DMS153 treated with DMSO at 0.1 percent for 48 hours (cell line): ENCODE measurements at regions not wholly inside any gene's neighbourhood (a gene's known extent, or its start where the extent isn't known, plus 50 kb on each side); places are given as distances from the start of the nearest gene placed in this dataset.
"Not testable (repeated sequence)": the region's sequence is repeated elsewhere in the genome, so short reads cannot be mapped to it uniquely, and the experiment has no call there.

ENCODE experiments used
- DNase-seq: peaks from one replicate; lab custom pipeline; 2025; ENCODE audit not compliant: unreplicated experiment; lab: John Stamatoyannopoulos, UW

- DNase-seq = no peak
Observed at GRCh38 chr15:93333796-93334195, 244.8 kb upstream of the RGMA start.

DNA sequence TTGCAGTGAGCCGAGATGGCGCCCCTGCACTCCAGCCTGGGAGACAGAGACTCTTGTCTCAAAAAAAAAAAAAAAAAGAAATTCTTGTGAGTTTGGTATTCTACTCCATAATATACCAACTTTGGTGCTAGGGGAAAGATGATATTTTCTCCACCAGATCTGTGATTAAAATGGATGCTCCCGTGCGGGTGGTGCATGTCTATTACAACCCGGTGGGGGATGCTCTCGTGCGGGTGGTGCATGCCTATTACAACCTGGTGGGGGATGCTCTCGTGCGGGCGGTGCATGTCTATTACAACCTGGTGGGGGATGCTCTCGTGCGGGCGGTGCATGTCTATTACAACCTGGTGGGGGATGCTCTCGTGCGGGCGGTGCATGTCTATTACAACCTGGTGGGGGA, 244.1 kb upstream of the RGMA start:
- DNase-seq = not testable (repeated sequence)

DNA sequence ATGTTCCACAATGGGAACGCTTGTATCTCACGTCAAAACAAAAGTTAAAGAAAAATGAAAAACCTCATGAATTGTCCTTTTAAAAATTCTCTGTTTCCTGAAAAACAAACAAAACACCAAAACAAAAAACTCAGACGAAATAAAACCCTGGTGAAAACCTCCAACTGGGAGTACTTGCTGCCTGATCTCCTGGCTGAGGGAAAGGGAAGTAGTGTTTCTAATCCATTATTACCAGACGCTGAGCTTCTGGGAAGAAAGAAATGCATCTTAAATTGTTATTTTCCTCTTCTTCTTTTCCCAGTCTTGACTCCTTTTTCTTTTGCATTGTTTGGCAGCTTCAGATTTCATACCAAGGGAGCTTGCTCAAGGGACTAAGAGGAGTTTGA, 243.2 kb upstream of the RGMA start:
- no peak for DNase-seq

DNA sequence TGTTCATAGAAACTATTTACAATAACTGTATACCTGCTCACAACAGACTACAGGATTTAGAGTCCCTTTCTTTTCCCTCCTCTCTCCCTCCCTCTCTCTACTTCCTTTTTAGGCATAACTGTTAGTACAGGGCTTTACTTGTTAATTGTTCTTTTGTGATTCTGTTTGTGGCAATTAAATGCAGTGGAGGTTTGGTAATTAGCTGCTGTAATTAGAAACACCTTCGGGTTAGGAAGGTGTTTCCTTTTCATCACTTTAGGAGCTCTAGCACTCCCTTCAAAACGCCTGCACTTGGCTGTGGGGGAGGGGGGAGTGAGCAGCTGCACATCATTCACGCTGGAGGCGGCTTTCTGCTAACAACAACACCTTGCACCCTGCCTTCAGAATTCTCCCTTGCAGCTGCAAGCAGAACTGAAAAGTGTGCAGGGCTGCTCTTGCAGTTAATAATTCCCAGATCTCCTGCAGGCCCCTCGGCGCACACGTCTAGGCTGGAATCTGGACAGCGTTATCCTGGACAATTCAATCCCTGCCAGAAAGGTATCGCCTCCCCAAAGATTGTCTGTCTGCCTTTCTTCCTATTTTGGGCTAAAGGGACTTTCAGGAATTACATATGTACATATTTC, 242.6 kb upstream of the RGMA start:
- DNase-seq = no peak

DNA sequence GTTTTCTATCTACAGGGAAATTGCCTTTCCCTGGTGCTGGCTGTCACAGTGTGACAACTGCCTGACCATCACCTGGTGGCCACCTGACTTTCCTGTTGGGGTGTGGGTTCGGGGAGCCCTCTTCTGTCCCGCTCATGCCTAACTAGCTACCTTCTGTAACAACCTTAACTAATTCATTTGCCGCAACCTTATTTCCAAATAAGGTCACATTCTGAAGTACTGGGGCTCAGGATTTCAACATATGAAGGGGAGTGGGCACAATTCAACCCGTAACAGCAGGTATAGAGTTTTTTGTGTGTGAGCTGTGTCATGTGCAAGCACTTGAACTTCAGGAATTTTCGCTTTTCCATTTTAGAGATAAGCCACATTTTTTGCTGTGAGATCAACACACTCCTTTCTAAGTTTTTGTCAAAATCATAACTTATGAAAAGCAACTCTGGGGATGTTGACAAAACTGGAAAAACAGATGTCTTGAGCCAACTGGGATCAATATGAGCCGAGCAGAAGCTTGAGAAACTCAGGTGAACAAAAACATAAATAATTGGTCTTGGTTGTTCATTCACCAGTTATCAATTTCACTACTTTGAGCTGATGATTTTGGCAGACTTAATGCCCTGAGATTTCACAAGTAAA, 242.0 kb upstream of the RGMA start:
- DNase-seq = no peak

- no peak for DNase-seq
Observed at GRCh38 chr15:93327364-93327763, 238.4 kb upstream of the RGMA start.

DNA sequence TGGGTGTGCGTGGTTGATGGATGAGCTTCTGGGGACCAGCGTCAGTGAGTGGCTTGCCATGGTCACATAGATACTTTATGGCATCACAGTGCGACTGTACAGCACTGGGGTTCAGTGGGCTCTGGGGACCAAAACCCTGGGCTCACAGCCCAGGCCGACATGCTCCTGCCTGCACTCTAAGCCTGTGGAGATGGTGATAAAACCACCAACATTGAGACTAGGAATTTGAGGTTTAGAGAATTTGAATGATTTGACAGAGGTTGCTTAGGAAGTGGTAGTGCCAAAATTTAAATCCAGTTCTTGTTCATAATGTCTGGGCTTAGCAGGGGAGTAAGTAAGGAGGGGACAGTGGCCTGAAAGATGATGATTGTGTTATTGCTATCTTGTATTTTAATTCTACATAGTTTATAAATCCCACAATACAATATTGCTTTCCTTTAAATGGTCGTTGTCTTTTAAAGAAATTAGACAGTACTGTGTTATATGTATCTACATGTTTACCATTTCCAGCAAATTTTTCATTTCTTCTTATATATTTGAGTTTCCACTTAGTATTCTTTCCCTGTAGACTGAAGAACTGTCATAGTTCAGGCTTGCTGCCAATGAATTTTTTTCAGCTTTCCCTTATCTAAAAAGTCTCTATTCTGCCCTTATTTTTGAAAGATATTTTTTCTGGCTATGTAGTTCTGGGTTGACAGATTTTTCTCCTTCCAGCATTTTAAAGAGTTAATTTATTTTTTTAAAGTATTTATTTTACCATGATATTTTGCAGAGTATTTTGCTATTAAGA, 235.4 kb upstream of the RGMA start:
- no peak for DNase-seq

DNA sequence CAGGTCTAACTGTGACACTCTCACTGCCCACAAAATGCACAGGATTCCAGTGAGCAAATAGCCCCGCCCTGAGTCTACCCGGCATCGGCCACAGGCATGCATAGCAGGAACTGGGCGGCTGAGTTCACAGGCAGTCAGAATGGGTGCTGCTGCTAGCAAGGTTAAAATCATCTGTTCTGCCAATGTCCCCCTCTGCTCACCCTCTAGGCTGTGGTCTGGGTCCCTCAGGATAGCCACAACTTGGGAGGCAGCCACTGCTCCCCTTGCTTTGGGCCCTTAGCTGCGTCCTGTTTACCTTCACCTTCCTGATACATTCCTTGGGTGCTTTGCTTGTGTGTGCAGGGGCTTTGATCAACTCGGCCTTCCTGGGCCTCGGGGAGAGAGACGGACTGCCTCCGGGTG, 232.9 kb upstream of the RGMA start:
- no peak for DNase-seq

- no peak for DNase-seq
Observed at GRCh38 chr15:93319121-93319814, 230.3 kb upstream of the RGMA start.

- DNase-seq = no peak
Observed at GRCh38 chr15:93317772-93318171, 228.8 kb upstream of the RGMA start.

DNA sequence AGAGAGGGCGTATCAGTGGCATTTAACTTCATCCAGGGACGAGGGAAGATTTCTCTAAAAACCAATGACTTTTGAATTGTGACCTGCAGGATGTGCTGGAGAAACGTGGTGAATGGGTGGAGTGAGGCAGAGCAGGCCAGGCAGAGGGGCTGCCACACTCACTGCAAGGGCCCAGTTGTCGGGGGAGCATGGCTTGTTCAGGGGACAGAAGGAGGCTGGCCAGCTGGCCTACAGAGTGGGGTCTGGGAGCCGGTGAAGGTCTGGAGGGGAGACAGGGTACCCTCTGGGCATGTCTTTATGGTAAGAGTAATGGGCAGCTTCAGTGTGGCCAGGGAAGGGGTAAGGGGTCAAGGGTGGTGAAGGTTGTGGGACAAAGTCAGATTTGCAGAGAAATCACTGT, 225.2 kb upstream of the RGMA start:
- no peak for DNase-seq

- no peak for DNase-seq
Observed at GRCh38 chr15:93312891-93313486, 224.0 kb upstream of the RGMA start.

- no peak for DNase-seq
Observed at GRCh38 chr15:93311620-93312019, 222.6 kb upstream of the RGMA start.

GRCh38 chr15:93308026-93308690, 219.1 kb upstream of the RGMA start:
- DNase-seq = no peak

DNA sequence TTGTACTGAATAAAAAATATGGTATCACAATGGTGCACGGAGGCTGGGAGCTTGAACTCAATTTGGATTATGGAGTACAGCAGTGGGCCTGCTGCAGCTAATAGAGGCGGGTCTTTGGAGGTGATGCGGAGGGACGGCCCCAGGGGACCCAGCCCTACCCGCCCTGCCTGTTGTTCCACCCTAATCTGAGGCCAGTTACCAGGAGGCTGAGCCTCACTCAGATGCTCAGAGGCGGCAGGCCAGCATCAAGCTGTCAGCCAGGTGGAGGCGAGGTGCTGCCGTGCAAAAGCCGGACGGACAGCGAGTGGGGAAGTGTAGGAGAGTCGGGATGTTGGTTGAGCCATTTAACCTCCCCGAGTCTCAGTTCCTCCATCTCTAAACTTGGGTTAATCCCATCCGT, 218.5 kb upstream of the RGMA start:
- DNase-seq = no peak

DNA sequence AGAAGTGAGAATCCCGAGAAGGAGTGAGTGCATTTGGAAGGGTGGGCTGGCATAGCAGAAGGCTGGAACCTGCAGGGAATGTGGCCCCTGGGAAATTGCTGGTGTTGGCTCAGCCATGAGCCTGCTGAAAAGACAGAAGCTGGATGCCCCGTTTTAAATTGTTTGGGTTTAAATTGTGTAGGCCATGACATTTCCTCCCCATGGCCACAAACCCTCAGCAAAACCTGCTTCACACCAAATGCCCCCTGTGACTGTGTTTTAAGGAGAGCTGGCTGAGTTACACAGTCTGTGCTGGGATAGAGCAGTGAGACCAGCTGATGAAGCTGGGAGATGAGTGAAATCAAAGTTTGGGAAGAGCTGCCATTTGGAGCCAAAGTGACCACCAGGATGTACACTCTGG, 216.3 kb upstream of the RGMA start:
- no peak for DNase-seq

DNA sequence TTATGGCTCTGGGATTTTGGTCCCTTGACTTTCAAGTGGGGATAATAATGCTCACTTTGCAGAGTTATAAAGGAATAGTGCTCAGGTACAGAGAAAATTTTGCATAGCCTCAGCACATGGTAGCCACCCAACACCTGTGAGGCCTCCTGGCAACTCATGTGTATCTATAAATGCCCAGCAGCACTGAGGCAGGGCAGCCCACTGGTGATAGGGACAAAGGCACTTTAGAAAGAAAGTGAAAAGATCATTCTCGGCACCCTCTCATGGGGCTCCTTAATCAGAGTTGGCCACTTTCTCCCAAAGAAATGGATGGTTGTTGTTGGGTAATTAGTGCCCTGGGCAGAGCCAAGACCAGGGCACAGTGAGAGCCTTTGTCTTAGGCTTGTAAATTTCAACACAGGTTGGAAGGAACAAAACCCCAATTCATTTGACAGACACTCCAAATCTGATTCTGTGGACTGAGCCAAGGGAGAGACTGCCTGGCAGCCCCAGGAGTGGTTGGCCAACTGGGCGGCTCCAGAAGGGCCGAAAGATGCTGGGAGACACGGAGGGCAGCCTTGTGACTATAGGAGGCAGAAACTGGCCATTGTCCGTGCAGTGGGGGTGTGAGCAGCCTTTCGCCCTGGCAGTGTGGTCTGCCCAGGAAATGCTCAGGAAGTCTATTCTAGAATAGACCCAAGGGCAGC, 213.2 kb upstream of the RGMA start:
- DNase-seq = no peak

GRCh38 chr15:93300796-93301195, 211.8 kb upstream of the RGMA start:
- DNase-seq = no peak

- no peak for DNase-seq
Observed at GRCh38 chr15:93299675-93300074, 210.7 kb upstream of the RGMA start.

GRCh38 chr15:93298901-93299300, 209.9 kb upstream of the RGMA start:
- no peak for DNase-seq
